ENCODE measurements at regions not wholly inside any gene's neighbourhood (a gene's known extent, or its start where the extent isn't known, plus 50 kb on each side); places are given as distances from the start of the nearest gene placed in this dataset.

- TF ChIP-seq RAD21 (IDR thresholded peaks at IDR 0.05; ENCODE audit: insufficient read depth, low read depth, low read length): no peak
- no peak for TF ChIP-seq CTCF (IDR thresholded peaks at IDR 0.05 in 2 of 3, conservative IDR thresholded peaks at IDR 0.05 in 1 of 3; ENCODE audit: control insufficient read depth in 2 of 3, extremely low read depth in 1 of 3, insufficient read depth in 1 of 3, low read depth in 3 of 3, low read length in 3 of 3)
- TF ChIP-seq ZNF217 (IDR thresholded peaks at IDR 0.05): no peak
Observed at GRCh38 chr5:166497496-166498104, 1793.8 kb upstream of the WWC1 start.

Data from GM12878 (cell line).